K562 (cell line): ENCODE measurements at regions not wholly inside any gene's neighbourhood (a gene's known extent, or its start where the extent isn't known, plus 50 kb on each side); places are given as distances from the start of the nearest gene placed in this dataset.

Experiments
- ATAC-seq: fragments of 200-7000 bp; cut with Tn5 transposase; 3 replicates; pipeline ENCODE4 v1.9.1; 2020; ENCODE audit warnings: moderate library complexity
- BruUV-seq: library from RNA; stranded (reverse); fragments of 400-500 nt; replicated peaks from 2 replicates; lab custom pipeline; 2021; lab: Mats Ljungman, UMichigan
- CTCF ChIA-PET: fragments of 300-600 bp; formaldehyde crosslinking; extraction: SDS; loops from one replicate; lab custom pipeline; 2021; ENCODE audit warnings: low intra/inter-chr PET ratio; lab: Yijun Ruan, JAX
- POLR2A ChIA-PET: fragments of 300-600, 350-650 bp; sonication (Branson Sonifier 250); formaldehyde crosslinking; extraction: SDS; loops from one replicate; lab custom pipeline; 2021; ENCODE audit warnings: antibody characterized with exemption, inconsistent platforms; lab: Yijun Ruan, JAX
- DNase-seq, 4 experiments: peaks; one replicate each; pipeline versions ENCODE4 v3.0.0 to v3.0.0-alpha.2; 2011 to 2018; ENCODE audit warnings: low spot score in 3 of 4, mixed read lengths in 3 of 4; ENCODE audit errors: extremely low read depth in 1 of 4
- FAIRE-seq: peaks from 2 replicates; lab custom pipeline; 2011; peaks lifted over from hg19 to GRCh38; lab: Jason Lieb, UNC
- H2AFZ ChIP-seq: 2 replicates; pipeline ENCODE4 v1.6.0; 2011; ENCODE audit warnings: low read depth, low read length, control low read depth, inconsistent platforms
- H3K27ac ChIP-seq: fragments of 200-600 bp; 3 replicates; pipeline ENCODE4 v1.8.0; 2011; ENCODE audit warnings: low read depth, mild to moderate bottlenecking, control low read depth, inconsistent platforms, low read length, moderate library complexity, mixed read lengths; ENCODE audit errors: extremely low read depth
- H3K27me3 ChIP-seq, 2 experiments: fragments of 300-600 bp in 1 of 2; 2 replicates in 1 of 2; 3 replicates in 1 of 2; pipeline versions ENCODE4 v1.6.0 to v1.8.0; 2011; ENCODE audit warnings: inconsistent platforms in 2 of 2, low read length in 2 of 2, mild to moderate bottlenecking in 1 of 2, mixed read lengths in 1 of 2, moderate library complexity in 1 of 2; ENCODE audit not compliant: control insufficient read depth in 2 of 2, insufficient read depth in 2 of 2
- H3K36me3 ChIP-seq: fragments of 300-600 bp; 3 replicates; pipeline ENCODE4 v1.8.0; 2011; ENCODE audit warnings: mild to moderate bottlenecking, low read length, inconsistent platforms; ENCODE audit not compliant: control insufficient read depth, insufficient read depth
- H3K4me1 ChIP-seq, 2 experiments: fragments of 200-600 bp in 1 of 2; replicated peaks in 1 of 2; 2 replicates in 1 of 2; 3 replicates in 1 of 2; pipeline versions ENCODE4 v1.5.1 to v1.8.0; 2011; ENCODE audit warnings: inconsistent platforms in 2 of 2, low read length in 2 of 2, mild to moderate bottlenecking in 1 of 2, mixed read lengths in 1 of 2, moderate library complexity in 1 of 2; ENCODE audit not compliant: control insufficient read depth in 2 of 2, insufficient read depth in 2 of 2
- H3K4me2 ChIP-seq: 2 replicates; pipeline ENCODE4 v1.6.1; 2011; ENCODE audit warnings: low read length, control low read depth, inconsistent platforms, mixed read lengths; ENCODE audit not compliant: insufficient read depth
- H3K4me3 ChIP-seq: fragments of 200-600 bp; sonication (generic), shearing (Covaris generic); 2 replicates; pipeline ENCODE4 v1.5.1; 2016; ENCODE audit warnings: control low read depth, inconsistent platforms
- H3K79me2 ChIP-seq: fragments of 200-600 bp; 3 replicates; pipeline ENCODE4 v1.8.0; 2011; ENCODE audit warnings: low read length, inconsistent platforms; ENCODE audit not compliant: control insufficient read depth, insufficient read depth
- H3K9ac ChIP-seq, 2 experiments: 2 replicates each; pipeline versions ENCODE4 v1.6.0 to v1.6.1; 2011; ENCODE audit warnings: low read depth in 2 of 2, low read length in 2 of 2, control low read depth in 1 of 2, inconsistent platforms in 1 of 2, mild to moderate bottlenecking in 1 of 2, mixed read lengths in 1 of 2; ENCODE audit not compliant: insufficient read depth in 1 of 2
- H3K9me1 ChIP-seq: one replicate; pipeline ENCODE4 v1.6.0; 2011; ENCODE audit warnings: inconsistent platforms, mild to moderate bottlenecking, low read length, moderate library complexity; ENCODE audit not compliant: control insufficient read depth, insufficient read depth
- H3K9me3 ChIP-seq: replicated peaks from 2 replicates; pipeline ENCODE4 v1.5.1; 2011; ENCODE audit warnings: low read depth, low read length, inconsistent platforms; ENCODE audit not compliant: control insufficient read depth, insufficient read depth
- H4K20me1 ChIP-seq: replicated peaks from 2 replicates; pipeline ENCODE4 v1.6.1; 2011; ENCODE audit warnings: low read length, inconsistent platforms, mixed read lengths; ENCODE audit not compliant: control insufficient read depth, insufficient read depth
- PML ChIP-seq: IDR thresholded peaks from 2 replicates; pipeline ENCODE4 v1.6.1; 2012; ENCODE audit warnings: low read length, inconsistent platforms
- PTRF ChIP-seq: fragments of 450-650 bp; IDR thresholded peaks from 2 replicates; pipeline ENCODE4 v1.6.1; 2016; ENCODE audit warnings: mild to moderate bottlenecking, missing genetic modification characterization, missing compliant biosample characterization
- WGBS: fragments of 100-300 bp; shearing (Covaris generic); methylation state at CpG from one replicate; pipeline ENCODE4 v1.1.6; 2016; ENCODE audit warnings: low coverage, mixed read lengths; ENCODE audit not compliant: insufficient coverage; ENCODE audit errors: missing lambda C conversion rate; 5-methylcytosine and 5-hydroxymethylcytosine counted together
- in situ Hi-C: fragments of 300-500 bp; cut with MboI; formaldehyde crosslinking; loops from 4 replicates; pipeline ENCODE4 v1.15.0; 2018; ENCODE audit warnings: inconsistent platforms, mixed read lengths
- intact Hi-C: fragments of 100-400 bp; cut with micrococcal nuclease; formaldehyde crosslinking; loops from 2 replicates; pipeline ENCODE4 v1.14.2; 2022

GRCh38 chr16:65406933-65407332 is 285.1 kb upstream of the CDH11 start:
- TF ChIP-seq PTRF, result no peak
- WGBS, result 0% methylated on average over 4 of the region's 4 CpGs
- intact Hi-C loops, result no loop called here
- Histone ChIP-seq H4K20me1 (no peaks in the 10 kb centered on the region), H3K27me3 (no peaks in the 10 kb centered on the region), H3K4me1 (no peaks in the 10 kb centered on the region), H2AFZ (no peak overlapping the region), H3K4me3 (no peak overlapping the region), H3K9me3 (no peaks in the 10 kb centered on the region), H3K9me1 (no peaks in the 10 kb centered on the region), H3K4me2 (no peak overlapping the region), H3K9ac (no peak overlapping the region), H3K36me3 (no peaks in the 10 kb centered on the region), H3K79me2 (no peaks in the 10 kb centered on the region), H3K27ac (no peak overlapping the region)
- no peak for DNase-seq
- POLR2A ChIA-PET, result no interaction called here
- in situ Hi-C loops, result no loop called here
- no TSS peak for BruUV-seq
- CTCF ChIA-PET, result no interaction called here
- no peak for ATAC-seq
- FAIRE-seq, result no peak

- Histone ChIP-seq H3K4me2 (no peak overlapping the region), H3K79me2 (no peaks in the 10 kb centered on the region), H3K4me1 (no peaks in the 10 kb centered on the region), H3K27ac (no peak overlapping the region), H3K36me3 (no peaks in the 10 kb centered on the region), H3K9me1 (no peaks in the 10 kb centered on the region), H3K4me3 (no peak overlapping the region), H3K9ac (no peak overlapping the region), H2AFZ (no peak overlapping the region), H3K27me3 (no peaks in the 10 kb centered on the region), H3K9me3 (no peaks in the 10 kb centered on the region), H4K20me1 (no peaks in the 10 kb centered on the region)
- ChIA-PET CTCF (no interaction called here), POLR2A (no interaction called here)
- WGBS, result 2% methylated on average over 4 of the region's 4 CpGs
- no TSS peak for BruUV-seq
- ATAC-seq (no peak), FAIRE-seq (no peak), DNase-seq (no peak)
- intact Hi-C loops (no loop called here), in situ Hi-C loops (no loop called here)
- no peak for TF ChIP-seq PML
Measured at GRCh38 chr16:65406116-65406515, 284.3 kb upstream of the CDH11 start.
